Right cardiac atrium (tissue), 5 donors: ENCODE measurements at regions not wholly inside any gene's neighbourhood (a gene's known extent, or its start where the extent isn't known, plus 50 kb on each side); places are given as distances from the start of the nearest gene placed in this dataset.
A peak's percentile ranks its signal among the peaks of the same experiment; 100 is the strongest.
"Not testable (repeated sequence)": the region's sequence is repeated elsewhere in the genome, so short reads cannot be mapped to it uniquely, and the experiment has no call there.

Experiments
- ATAC-seq, 2 donors: fragments of 200-7000 bp; cut with Tn5 transposase; one replicate each; pipeline versions ENCODE4 v1.8.0 to v1.9.1; 2020; ENCODE audit warnings: moderate library complexity in 2 of 2, mild to moderate bottlenecking in 1 of 2
- DNase-seq, 3 donors: peaks; one replicate each; pipeline ENCODE4 v3.0.0-alpha.2; 2020
- H3K27ac ChIP-seq: one replicate; pipeline ENCODE4 v1.5.1; 2013; ENCODE audit warnings: mild to moderate bottlenecking, low read length, control low read depth, moderate library complexity
- H3K27me3 ChIP-seq: one replicate; pipeline ENCODE4 v1.6.1; 2013; ENCODE audit not compliant: control insufficient read depth, insufficient read depth
- H3K4me1 ChIP-seq: one replicate; pipeline ENCODE4 v1.6.1; 2013; ENCODE audit warnings: low read length; ENCODE audit not compliant: control insufficient read depth, insufficient read depth
- H3K4me3 ChIP-seq: one replicate; pipeline ENCODE4 v1.5.1; 2013; ENCODE audit warnings: low read length, control low read depth
- H3K9me3 ChIP-seq: one replicate; pipeline ENCODE4 v1.6.1; 2013; ENCODE audit warnings: low read length; ENCODE audit not compliant: control insufficient read depth
- WGBS: extraction: QIAGEN DNeasy Blood & Tissue Kit; methylation state at CpG from one replicate; pipeline ENCODE4 v1.1.7; 2013; 5-methylcytosine and 5-hydroxymethylcytosine counted together
- intact Hi-C, 4 donors: fragments of 100-400 bp; cut with DNase I; formaldehyde crosslinking; loops; one replicate each; pipeline versions ENCODE4 v1.11.0 to v1.14.0; 2022 to 2023
- donor health status: healthy with polysubstance abuse.
- donor health status: DM: no; HTN: yes; CAD: no.
- donor health status: DM: no; HTN: no; CAD: no.
- donor health status: DM: no; HTN: yes; CAD: no; lungs with severe emphysema.
- donor health status: DM: yes; HTN: yes; CAD: no.

GRCh38 chr4:147246528-147246927 is 234.4 kb upstream of the EDNRA start:
- WGBS: 88% methylated on average over 2 of the region's 2 CpGs
- intact Hi-C loops, H3K27me3 ChIP-seq, H3K4me1 ChIP-seq, H3K27ac ChIP-seq, DNase-seq, H3K9me3 ChIP-seq, ATAC-seq, H3K4me3 ChIP-seq: not testable (repeated sequence)

- 71% methylated on average over 2 of the region's 2 CpGs for WGBS
- H3K4me3 ChIP-seq: no peak overlapping the region
- H3K4me1 ChIP-seq: no peaks in the 10 kb centered on the region
- intact Hi-C loops: no loop called here
- no peaks in the 10 kb centered on the region for H3K9me3 ChIP-seq
- no peak for DNase-seq
- no peak overlapping the region for H3K27ac ChIP-seq
- no peaks in the 10 kb centered on the region for H3K27me3 ChIP-seq
- no peak for ATAC-seq
These were observed 233.3 kb upstream of the EDNRA start for GRCh38 chr4:147247579-147247978.

- no peaks in the 10 kb centered on the region for H3K4me1 ChIP-seq
- H3K4me3 ChIP-seq: no peak overlapping the region
- intact Hi-C loops: no loop called here
- no peak for ATAC-seq
- H3K27ac ChIP-seq: no peak overlapping the region
- H3K27me3 ChIP-seq: no peaks in the 10 kb centered on the region
- no peak for DNase-seq
- H3K9me3 ChIP-seq: no peaks in the 10 kb centered on the region
These were observed 230.8 kb upstream of the EDNRA start for GRCh38 chr4:147250062-147250461.

- H3K27ac ChIP-seq, H3K4me3 ChIP-seq, H3K9me3 ChIP-seq, intact Hi-C loops, H3K4me1 ChIP-seq, ATAC-seq, H3K27me3 ChIP-seq: not testable (repeated sequence)
- WGBS: 85% methylated on average over 11 of the region's 11 CpGs
- peak in 1 of 3 donors; percentile 33 for DNase-seq
These were observed 225.6 kb upstream of the EDNRA start for GRCh38 chr4:147255268-147255667.

GRCh38 chr4:147259271-147259670 is 221.6 kb upstream of the EDNRA start:
- H3K27ac ChIP-seq, H3K4me3 ChIP-seq, intact Hi-C loops, ATAC-seq, H3K9me3 ChIP-seq, DNase-seq, H3K27me3 ChIP-seq, H3K4me1 ChIP-seq: not testable (repeated sequence)
- WGBS: 92% methylated on average over 1 of the region's 1 CpG

- H3K27me3 ChIP-seq: no peaks in the 10 kb centered on the region
- no peak overlapping the region for H3K27ac ChIP-seq
- H3K4me1 ChIP-seq: no peaks in the 10 kb centered on the region
- H3K4me3 ChIP-seq: no peak overlapping the region
- WGBS: 30% methylated on average over 3 of the region's 3 CpGs
- no peak for ATAC-seq
- DNase-seq: no peak
- intact Hi-C loops: no loop called here
- no peaks in the 10 kb centered on the region for H3K9me3 ChIP-seq
These were observed 196.6 kb upstream of the EDNRA start for GRCh38 chr4:147284256-147284835.

GRCh38 chr4:147284935-147285334 is 196.0 kb upstream of the EDNRA start:
- Histone ChIP-seq H3K4me1 (no peaks in the 10 kb centered on the region), H3K27ac (no peak overlapping the region), H3K27me3 (no peaks in the 10 kb centered on the region), H3K4me3 (no peak overlapping the region), H3K9me3 (no peaks in the 10 kb centered on the region)
- no peak for ATAC-seq
- intact Hi-C loops: no loop called here
- WGBS: 71% methylated on average over 1 of the region's 1 CpG
- no peak for DNase-seq

GRCh38 chr4:147285751-147286150 is 195.1 kb upstream of the EDNRA start:
- no peaks in the 10 kb centered on the region for H3K4me1 ChIP-seq
- intact Hi-C loops: no loop called here
- DNase-seq (no peak), ATAC-seq (no peak)
- no peaks in the 10 kb centered on the region for H3K27me3 ChIP-seq
- WGBS: 84% methylated on average over 4 of the region's 4 CpGs
- H3K4me3 ChIP-seq: no peak overlapping the region
- no peak overlapping the region for H3K27ac ChIP-seq
- H3K9me3 ChIP-seq: no peaks in the 10 kb centered on the region

- 84% methylated on average over 6 of the region's 6 CpGs for WGBS
- no peaks in the 10 kb centered on the region for H3K4me1 ChIP-seq
- H3K27ac ChIP-seq: no peak overlapping the region
- no peaks in the 10 kb centered on the region for H3K27me3 ChIP-seq
- no peak for DNase-seq
- no peak overlapping the region for H3K4me3 ChIP-seq
- ATAC-seq: no peak
- intact Hi-C loops: no loop called here
- H3K9me3 ChIP-seq: no peaks in the 10 kb centered on the region
These were observed 193.9 kb upstream of the EDNRA start for GRCh38 chr4:147286846-147287587.

GRCh38 chr4:147287588-147287890 is 193.4 kb upstream of the EDNRA start:
- no peak overlapping the region for H3K4me3 ChIP-seq
- no peaks in the 10 kb centered on the region for H3K27me3 ChIP-seq
- no peaks in the 10 kb centered on the region for H3K9me3 ChIP-seq
- intact Hi-C loops: no loop called here
- no peak overlapping the region for H3K27ac ChIP-seq
- 51% methylated on average over 2 of the region's 2 CpGs for WGBS
- no peak for DNase-seq
- no peak for ATAC-seq
- H3K4me1 ChIP-seq: no peaks in the 10 kb centered on the region

- no peaks in the 10 kb centered on the region for H3K4me1 ChIP-seq
- DNase-seq: no peak
- no peak for ATAC-seq
- no peak overlapping the region for H3K27ac ChIP-seq
- H3K9me3 ChIP-seq: no peaks in the 10 kb centered on the region
- WGBS: 97% methylated on average over 1 of the region's 1 CpG
- H3K27me3 ChIP-seq: no peaks in the 10 kb centered on the region
- no peak overlapping the region for H3K4me3 ChIP-seq
- intact Hi-C loops: no loop called here
These were observed 192.4 kb upstream of the EDNRA start for GRCh38 chr4:147288512-147288911.

- no peaks in the 10 kb centered on the region for H3K9me3 ChIP-seq
- no peak for DNase-seq
- H3K4me1 ChIP-seq: no peaks in the 10 kb centered on the region
- ATAC-seq: no peak
- WGBS: 94% methylated on average over 5 of the region's 5 CpGs
- no peak overlapping the region for H3K4me3 ChIP-seq
- intact Hi-C loops: no loop called here
- H3K27ac ChIP-seq: no peak overlapping the region
- no peaks in the 10 kb centered on the region for H3K27me3 ChIP-seq
These were observed 191.7 kb upstream of the EDNRA start for GRCh38 chr4:147289181-147289580.
